Neural crest cell (in vitro differentiated cells): ENCODE measurements at regions not wholly inside any gene's neighbourhood (a gene's known extent, or its start where the extent isn't known, plus 50 kb on each side); places are given as distances from the start of the nearest gene placed in this dataset.
"Not testable (repeated sequence)": the region's sequence is repeated elsewhere in the genome, so short reads cannot be mapped to it uniquely, and the experiment has no call there.

Experiments
- DNase-seq: peaks from one replicate; pipeline ENCODE4 v3.0.0; 2021; ENCODE audit warnings: low read depth, mixed read lengths, low spot score
- H3K27ac Mint-ChIP-seq: one replicate; pipeline ENCODE4 v1.8.0; 2021; ENCODE audit warnings: mild to moderate bottlenecking, mixed read lengths; ENCODE audit not compliant: unreplicated experiment
- H3K27me3 Mint-ChIP-seq: 2 replicates; pipeline ENCODE4 v1.8.0; 2021; ENCODE audit warnings: low read depth, mild to moderate bottlenecking, mixed read lengths
- H3K36me3 Mint-ChIP-seq: 2 replicates; pipeline ENCODE4 v1.8.0; 2021; ENCODE audit warnings: low read depth, mild to moderate bottlenecking, mixed read lengths
- H3K4me1 Mint-ChIP-seq: 2 replicates; pipeline ENCODE4 v1.8.0; 2021; ENCODE audit warnings: mixed read lengths
- H3K4me3 Mint-ChIP-seq: one replicate; pipeline ENCODE4 v1.8.0; 2021; ENCODE audit warnings: mild to moderate bottlenecking, mixed read lengths
- H3K9me3 Mint-ChIP-seq: 2 replicates; pipeline ENCODE4 v1.8.0; 2021; ENCODE audit warnings: mixed read lengths
- TF ChIP-seq, protein P1 (sequence below): fragments of 200-600 bp; sonication (generic); conservative IDR thresholded peaks from 2 replicates; pipeline ENCODE4 v1.5.0; 2021; ENCODE audit warnings: antibody characterized with exemption, mild to moderate bottlenecking

GRCh38 chr2:210730672-210731071 is 174.3 kb downstream of the CPS1 start:
- peaks cover 6% of the 10 kb centered on the region for H3K4me1 Mint-ChIP-seq
- no peaks in the 10 kb centered on the region for H3K27me3 Mint-ChIP-seq
- no peak overlapping the region for H3K27ac Mint-ChIP-seq
- TF ChIP-seq, protein P1, sequence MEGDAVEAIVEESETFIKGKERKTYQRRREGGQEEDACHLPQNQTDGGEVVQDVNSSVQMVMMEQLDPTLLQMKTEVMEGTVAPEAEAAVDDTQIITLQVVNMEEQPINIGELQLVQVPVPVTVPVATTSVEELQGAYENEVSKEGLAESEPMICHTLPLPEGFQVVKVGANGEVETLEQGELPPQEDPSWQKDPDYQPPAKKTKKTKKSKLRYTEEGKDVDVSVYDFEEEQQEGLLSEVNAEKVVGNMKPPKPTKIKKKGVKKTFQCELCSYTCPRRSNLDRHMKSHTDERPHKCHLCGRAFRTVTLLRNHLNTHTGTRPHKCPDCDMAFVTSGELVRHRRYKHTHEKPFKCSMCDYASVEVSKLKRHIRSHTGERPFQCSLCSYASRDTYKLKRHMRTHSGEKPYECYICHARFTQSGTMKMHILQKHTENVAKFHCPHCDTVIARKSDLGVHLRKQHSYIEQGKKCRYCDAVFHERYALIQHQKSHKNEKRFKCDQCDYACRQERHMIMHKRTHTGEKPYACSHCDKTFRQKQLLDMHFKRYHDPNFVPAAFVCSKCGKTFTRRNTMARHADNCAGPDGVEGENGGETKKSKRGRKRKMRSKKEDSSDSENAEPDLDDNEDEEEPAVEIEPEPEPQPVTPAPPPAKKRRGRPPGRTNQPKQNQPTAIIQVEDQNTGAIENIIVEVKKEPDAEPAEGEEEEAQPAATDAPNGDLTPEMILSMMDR: no peak
- DNase-seq: no peak
- H3K36me3 Mint-ChIP-seq: no peaks in the 10 kb centered on the region
- no peak overlapping the region for H3K4me3 Mint-ChIP-seq
- peaks cover 2% of the 10 kb centered on the region for H3K9me3 Mint-ChIP-seq

DNA sequence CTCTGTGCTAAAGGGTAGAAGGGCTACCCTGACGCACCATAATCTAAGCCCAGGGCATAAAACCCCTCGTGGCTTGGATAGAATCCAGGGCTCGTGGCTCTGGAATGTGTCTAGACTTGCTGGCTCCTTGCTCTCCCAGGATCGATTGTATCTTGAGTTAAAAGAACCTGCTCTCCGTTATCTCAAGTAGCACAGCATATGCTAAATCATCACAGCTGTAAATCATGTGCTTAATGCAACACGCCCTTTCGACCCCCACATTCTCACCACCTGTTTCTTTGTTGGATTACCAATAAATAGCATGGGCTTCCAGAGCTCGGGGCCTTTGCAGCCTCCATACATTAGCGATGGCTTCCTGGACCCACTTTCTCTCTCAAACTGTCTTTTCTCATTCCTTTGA is 190.4 kb downstream of the CPS1 start:
- H3K36me3 Mint-ChIP-seq, H3K9me3 Mint-ChIP-seq, H3K4me3 Mint-ChIP-seq, H3K27ac Mint-ChIP-seq, DNase-seq, H3K27me3 Mint-ChIP-seq, H3K4me1 Mint-ChIP-seq: not testable (repeated sequence)

DNA sequence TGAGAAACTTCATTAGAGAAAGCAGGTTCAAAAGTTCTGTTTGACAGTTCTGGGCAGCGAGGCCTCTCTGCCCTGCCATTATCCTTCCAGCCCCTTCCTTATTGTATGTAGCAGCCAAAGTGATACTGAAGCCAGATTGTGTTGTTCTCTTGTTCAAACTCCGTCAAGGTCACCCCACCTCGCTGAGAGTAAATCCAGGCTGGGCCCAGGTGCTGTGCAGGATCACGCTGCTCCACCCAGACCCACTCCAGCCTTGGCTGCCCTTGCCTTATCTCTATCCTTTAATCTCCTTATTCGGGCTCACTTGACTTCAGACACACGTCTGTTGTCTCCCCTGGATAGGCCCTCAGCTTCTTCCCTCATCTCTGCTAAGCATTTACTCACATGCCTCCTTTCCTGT is 196.1 kb downstream of the CPS1 start:
- Mint-ChIP-seq H3K9me3 (no peaks in the 10 kb centered on the region), H3K27me3 (no peaks in the 10 kb centered on the region), H3K36me3 (no peaks in the 10 kb centered on the region), H3K4me1 (no peaks in the 10 kb centered on the region), H3K27ac (no peak overlapping the region), H3K4me3 (no peak overlapping the region)
- TF ChIP-seq, protein P1: no peak
- no peak for DNase-seq

GRCh38 chr2:210753386-210753785 is 197.0 kb downstream of the CPS1 start:
- Mint-ChIP-seq H3K9me3 (no peaks in the 10 kb centered on the region), H3K4me1 (no peaks in the 10 kb centered on the region), H3K4me3 (no peak overlapping the region), H3K27me3 (no peaks in the 10 kb centered on the region), H3K36me3 (no peaks in the 10 kb centered on the region), H3K27ac (no peak overlapping the region)
- no peak for DNase-seq
- TF ChIP-seq, protein P1: no peak

DNA sequence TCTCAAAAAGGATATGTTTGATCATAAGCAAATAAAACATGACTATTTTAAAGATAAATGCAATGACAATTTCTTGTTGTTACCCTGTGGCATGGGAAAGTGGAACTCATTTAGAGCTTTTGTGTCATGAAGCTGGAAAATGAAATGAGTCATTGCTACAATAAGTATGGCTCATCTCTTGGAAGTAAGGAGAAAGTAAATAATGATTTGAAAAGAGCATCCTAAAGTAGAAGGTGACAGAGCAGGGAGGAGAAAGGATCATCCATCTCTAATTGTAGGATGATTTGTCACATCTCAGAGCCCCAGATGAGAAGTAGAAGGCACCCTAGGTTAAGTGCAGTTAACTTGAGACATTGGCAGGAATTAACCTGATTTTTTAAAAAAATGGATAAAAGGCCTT is 200.5 kb downstream of the CPS1 start:
- DNase-seq: no peak
- Mint-ChIP-seq H3K4me1 (no peaks in the 10 kb centered on the region), H3K36me3 (no peaks in the 10 kb centered on the region), H3K9me3 (no peaks in the 10 kb centered on the region), H3K4me3 (no peak overlapping the region), H3K27me3 (no peaks in the 10 kb centered on the region), H3K27ac (no peak overlapping the region)
- TF ChIP-seq, protein P1: no peak

DNA sequence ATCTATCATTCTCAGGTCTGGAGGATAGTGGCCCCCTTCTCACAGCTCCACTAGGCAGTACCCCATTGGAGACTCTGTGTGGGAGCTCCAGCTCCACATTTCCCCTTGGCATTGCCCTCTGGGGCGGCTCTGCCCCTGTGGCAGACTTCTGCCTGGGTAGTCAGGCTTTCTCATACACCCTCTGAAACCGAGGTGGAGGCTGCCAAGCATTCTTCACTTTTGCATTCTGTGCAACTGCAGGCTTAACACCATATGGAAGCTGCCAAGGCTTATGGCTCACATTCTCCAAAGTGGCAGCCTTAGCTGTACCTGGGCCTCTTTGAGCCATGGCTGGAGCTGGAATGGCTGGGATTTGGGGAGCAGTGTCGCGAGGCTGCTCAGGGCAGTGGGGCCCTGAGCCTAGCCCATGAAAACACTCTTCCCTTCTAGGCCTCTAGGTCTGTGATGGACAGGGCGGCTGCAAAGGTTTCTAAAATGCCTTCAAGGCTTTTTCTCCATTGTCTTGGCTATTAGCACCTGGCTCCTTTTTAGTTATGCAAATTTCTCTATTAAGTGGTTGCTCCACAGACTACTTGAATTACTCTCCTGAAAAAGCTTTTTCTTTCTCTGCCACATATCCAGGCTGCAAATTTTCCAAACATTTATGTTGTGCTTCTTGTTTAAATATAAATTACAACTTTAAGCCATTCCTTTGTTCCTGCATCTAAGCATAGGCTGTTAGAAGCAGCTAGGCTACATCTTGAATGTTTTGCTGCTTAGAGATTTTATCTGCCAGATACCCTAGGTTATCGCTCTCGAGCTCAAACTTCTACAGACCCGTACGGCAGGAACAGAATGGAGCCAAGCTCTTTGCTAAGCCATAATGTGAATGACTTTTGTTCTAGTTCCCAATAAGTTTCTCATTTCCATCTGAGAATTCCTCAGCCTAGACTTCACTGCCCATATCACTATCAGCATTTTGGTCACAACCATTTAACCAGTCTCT is 206.5 kb downstream of the CPS1 start:
- no peaks in the 10 kb centered on the region for H3K4me1 Mint-ChIP-seq
- DNase-seq: no peak
- no peak overlapping the region for H3K27ac Mint-ChIP-seq
- TF ChIP-seq, protein P1: no peak
- H3K9me3 Mint-ChIP-seq: no peaks in the 10 kb centered on the region
- H3K4me3 Mint-ChIP-seq: no peak overlapping the region
- H3K36me3 Mint-ChIP-seq: no peaks in the 10 kb centered on the region
- H3K27me3 Mint-ChIP-seq: no peaks in the 10 kb centered on the region
